ENCODE measurements at regions not wholly inside any gene's neighbourhood (a gene's known extent, or its start where the extent isn't known, plus 50 kb on each side); places are given as distances from the start of the nearest gene placed in this dataset.
"Not testable (repeated sequence)": the region's sequence is repeated elsewhere in the genome, so short reads cannot be mapped to it uniquely, and the experiment has no call there.

DNA sequence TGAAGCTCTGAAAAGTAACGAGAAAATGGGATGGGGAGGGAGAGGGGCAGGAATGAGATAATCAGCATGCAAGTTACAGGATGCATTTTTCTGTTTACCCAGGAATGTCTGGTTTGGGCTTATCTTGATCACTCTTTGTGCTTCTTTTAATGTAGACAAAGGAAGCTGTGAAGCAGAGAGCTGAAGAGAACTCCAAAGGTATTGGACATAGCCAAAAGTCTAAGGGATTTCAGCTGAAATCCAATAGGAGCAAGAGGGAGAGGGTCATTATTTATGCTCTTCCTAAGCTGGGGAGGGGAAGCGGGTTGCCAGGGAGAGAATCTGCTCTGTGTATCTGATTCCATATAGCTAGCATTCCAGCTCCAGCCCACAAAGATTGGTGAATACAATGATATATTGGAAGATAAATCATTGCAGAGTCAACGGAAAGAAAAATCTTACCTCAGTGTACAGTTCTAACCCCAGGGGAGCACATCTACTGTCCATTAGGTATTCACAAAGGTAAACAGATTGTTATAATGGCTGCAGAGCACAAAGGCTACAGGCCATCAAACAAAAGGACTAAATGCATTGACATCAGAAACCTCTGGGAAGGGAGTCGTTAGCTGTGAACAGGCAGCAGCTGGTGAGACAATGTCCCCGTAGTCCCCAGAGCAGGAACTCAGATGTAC is 61.0 kb upstream of the PELI2 start:
- TF ChIP-seq, protein P1, sequence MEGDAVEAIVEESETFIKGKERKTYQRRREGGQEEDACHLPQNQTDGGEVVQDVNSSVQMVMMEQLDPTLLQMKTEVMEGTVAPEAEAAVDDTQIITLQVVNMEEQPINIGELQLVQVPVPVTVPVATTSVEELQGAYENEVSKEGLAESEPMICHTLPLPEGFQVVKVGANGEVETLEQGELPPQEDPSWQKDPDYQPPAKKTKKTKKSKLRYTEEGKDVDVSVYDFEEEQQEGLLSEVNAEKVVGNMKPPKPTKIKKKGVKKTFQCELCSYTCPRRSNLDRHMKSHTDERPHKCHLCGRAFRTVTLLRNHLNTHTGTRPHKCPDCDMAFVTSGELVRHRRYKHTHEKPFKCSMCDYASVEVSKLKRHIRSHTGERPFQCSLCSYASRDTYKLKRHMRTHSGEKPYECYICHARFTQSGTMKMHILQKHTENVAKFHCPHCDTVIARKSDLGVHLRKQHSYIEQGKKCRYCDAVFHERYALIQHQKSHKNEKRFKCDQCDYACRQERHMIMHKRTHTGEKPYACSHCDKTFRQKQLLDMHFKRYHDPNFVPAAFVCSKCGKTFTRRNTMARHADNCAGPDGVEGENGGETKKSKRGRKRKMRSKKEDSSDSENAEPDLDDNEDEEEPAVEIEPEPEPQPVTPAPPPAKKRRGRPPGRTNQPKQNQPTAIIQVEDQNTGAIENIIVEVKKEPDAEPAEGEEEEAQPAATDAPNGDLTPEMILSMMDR (conservative IDR thresholded peaks at IDR 0.05; ENCODE audit: control insufficient read depth, insufficient read depth, low read depth, low read length): no peak
- no peak for DNase-seq (ENCODE audit: low read depth)
- H3K4me3 ChIP-seq (ENCODE audit: control insufficient read depth, low read depth, low read length): no peak overlapping the region

DNA sequence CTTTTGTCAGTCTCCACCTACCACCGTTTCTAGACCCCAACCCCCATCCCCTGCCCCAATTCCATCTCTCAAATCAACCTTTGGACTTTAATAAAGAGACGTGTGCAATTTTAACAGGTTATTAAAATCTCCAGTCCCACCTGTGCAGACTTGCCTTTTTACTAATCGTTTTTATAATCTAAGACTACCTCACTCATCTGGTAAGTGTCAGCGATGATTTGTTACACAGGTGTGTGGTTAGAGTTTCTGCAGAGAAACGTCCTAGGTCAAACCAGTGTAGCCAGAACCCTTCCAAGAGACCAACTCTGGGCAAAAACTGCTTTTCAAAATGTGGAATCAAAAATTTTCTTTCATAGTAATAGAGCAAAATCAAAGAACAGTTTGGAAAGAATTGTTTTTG is 60.4 kb upstream of the PELI2 start:
- no peak for DNase-seq (ENCODE audit: low read depth)
- no peak overlapping the region for H3K4me3 ChIP-seq (ENCODE audit: control insufficient read depth, low read depth, low read length)
- TF ChIP-seq, protein P1 (conservative IDR thresholded peaks at IDR 0.05; ENCODE audit: control insufficient read depth, insufficient read depth, low read depth, low read length): no peak

DNA sequence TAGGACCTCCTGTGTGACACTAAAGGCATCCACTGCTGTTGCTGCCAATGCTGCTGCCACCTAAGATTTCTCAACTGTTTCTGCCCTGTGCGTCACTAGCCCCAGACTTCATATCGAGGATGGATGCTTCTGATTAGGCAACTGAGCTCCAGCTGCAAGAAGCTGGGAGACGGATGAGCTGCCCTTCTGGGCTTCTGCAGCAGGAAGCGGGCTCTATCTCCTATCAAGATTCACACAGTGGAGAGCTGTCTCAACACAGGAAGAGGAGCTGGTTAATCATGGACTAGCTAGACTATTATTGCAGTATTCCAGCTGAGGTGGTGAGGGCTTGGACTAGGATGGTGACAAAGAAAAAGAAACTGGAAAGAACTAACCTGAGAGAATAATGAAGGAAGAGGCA is 59.2 kb upstream of the PELI2 start:
- no peak for DNase-seq (ENCODE audit: low read depth)
- H3K4me3 ChIP-seq (ENCODE audit: control insufficient read depth, low read depth, low read length): no peak overlapping the region
- TF ChIP-seq, protein P1 (conservative IDR thresholded peaks at IDR 0.05; ENCODE audit: control insufficient read depth, insufficient read depth, low read depth, low read length): no peak

DNA sequence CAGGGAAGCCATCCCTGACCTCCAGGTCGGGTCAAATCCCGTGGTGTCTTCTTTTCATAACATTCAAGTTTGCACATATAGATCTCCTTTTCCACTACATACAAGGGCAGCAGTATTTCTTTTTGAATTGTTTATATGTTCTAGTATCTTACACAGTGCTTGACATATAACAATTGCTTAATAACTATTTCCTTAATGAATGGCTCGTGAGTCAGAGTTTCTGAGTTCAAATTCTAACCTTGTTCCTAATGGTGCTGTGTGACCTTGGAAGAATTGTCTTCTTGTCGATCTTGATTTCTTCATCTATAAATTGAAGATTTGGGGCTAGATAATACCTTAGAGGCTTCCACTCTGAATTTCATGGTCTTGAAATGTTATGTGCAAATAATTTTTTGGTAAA is 57.2 kb upstream of the PELI2 start:
- DNase-seq (ENCODE audit: low read depth): peak; percentile 15
- TF ChIP-seq, protein P1 (conservative IDR thresholded peaks at IDR 0.05; ENCODE audit: control insufficient read depth, insufficient read depth, low read depth, low read length): no peak
- H3K4me3 ChIP-seq (ENCODE audit: control insufficient read depth, low read depth, low read length): no peak overlapping the region

DNA sequence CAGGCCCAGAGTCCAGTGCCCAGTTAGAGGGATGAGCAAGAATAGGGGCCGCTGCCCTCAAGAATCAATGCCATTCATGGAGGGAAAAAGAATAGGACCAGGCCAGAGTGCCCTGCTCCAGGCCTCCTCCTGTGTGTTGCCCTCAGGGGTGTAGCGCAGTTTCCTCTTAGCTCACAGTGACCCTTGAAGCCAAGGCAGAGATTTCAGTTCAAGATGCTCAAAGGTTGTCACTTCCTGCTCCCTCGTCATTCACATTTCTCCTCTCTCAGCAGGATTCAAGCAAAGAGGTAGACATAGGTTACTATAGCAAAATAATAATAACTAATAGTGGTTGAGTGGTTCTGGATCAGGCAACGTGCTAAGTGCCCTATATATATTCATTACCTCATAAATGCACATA is 55.1 kb upstream of the PELI2 start:
- TF ChIP-seq, protein P1 (conservative IDR thresholded peaks at IDR 0.05; ENCODE audit: control insufficient read depth, insufficient read depth, low read depth, low read length): no peak
- DNase-seq (ENCODE audit: low read depth): no peak
- no peak overlapping the region for H3K4me3 ChIP-seq (ENCODE audit: control insufficient read depth, low read depth, low read length)

DNA sequence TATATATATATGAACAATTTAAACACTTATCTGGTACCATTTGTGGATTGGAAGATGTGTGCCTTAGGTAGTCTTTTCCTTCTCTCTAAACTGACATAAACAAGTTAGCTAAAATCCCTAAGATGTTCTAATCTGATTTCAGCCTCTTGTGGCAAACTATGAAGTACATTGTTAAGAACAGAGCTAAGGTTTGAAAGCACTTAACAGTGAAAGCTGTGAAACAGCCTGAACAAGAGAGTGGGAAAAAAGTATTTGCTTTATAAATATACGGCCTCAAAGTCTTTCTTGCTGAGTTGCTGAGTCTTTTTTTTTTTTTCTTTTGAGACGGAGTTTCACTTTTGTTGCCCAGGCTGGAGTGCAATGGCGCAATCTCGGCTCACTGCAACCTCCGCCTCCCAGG is 53.7 kb upstream of the PELI2 start:
- DNase-seq (ENCODE audit: low read depth): no peak
- no peak overlapping the region for H3K4me3 ChIP-seq (ENCODE audit: control insufficient read depth, low read depth, low read length)
- TF ChIP-seq, protein P1 (conservative IDR thresholded peaks at IDR 0.05; ENCODE audit: control insufficient read depth, insufficient read depth, low read depth, low read length): no peak

DNA sequence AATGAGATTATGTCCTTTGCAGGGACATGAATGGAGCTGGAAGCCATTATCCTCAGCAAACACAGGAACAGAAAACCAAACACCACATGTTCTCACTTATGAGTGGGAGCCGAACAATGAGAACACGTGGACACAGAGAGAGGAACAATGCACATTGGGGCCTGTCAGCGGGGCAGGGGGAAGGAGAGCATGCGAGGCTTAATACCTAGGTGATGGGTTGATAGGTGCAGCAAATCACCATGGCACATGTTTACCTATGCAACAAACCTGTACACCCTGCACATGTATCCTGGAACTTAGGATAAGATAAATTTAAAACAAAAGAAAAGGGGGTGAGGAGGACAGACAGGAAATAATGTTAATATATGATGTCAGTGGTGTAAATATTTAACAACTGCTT is 53.0 kb upstream of the PELI2 start:
- not testable (repeated sequence) for DNase-seq (ENCODE audit: low read depth)

More for the DNA sequence above, 53.0 kb upstream of the PELI2 start:
- not testable (repeated sequence) for H3K4me3 ChIP-seq (ENCODE audit: control insufficient read depth, low read depth, low read length)

Data from fibroblast of mammary gland (primary cell).